Amygdala (tissue), 56 donors: ENCODE measurements at regions not wholly inside any gene's neighbourhood (a gene's known extent, or its start where the extent isn't known, plus 50 kb on each side); places are given as distances from the start of the nearest gene placed in this dataset.

Experiments
- DNase-seq, 56 donors: peaks; one replicate each; lab custom pipeline; 2025; lab: John Stamatoyannopoulos, UW

DNA sequence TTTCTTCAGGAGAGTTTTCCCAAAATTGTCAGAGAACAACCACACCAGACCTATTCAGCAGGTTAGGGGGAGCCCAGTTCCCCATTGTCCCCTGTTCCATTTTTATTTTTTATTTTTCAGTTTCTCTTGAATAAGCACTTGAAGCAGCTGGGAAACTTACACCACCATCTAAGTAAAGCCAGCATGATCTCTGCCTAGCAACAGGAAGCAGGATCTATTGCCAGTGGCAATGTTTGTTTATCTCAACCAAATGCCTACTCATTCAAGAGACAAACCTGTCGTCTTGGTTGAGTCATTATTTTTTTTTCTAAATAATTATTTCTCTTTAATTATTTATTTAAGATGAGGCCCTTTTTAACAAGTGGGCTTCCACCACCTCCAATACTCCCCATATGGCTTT is 379.3 kb downstream of the PLK2 start:
- DNase-seq, result no peak

DNA sequence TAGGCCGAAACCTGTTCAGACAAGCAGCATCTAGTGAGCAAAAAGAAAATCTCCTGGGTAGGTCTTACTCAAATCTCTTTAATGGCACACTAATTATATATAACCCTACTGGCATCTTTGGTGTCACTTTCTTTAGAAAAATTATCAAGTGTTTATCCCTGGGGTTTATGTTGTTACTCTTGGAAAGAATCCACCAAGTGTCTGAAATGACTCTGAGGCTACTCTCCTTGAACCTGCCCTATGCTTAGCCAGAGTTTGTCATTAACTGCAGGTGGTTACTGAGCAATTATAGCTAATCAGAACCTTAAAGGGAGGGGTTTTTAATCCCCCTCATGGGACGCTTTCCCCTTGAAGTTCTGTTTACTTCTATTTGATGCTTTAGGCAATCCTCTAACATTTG is 381.9 kb downstream of the PLK2 start:
- no peak for DNase-seq

DNA sequence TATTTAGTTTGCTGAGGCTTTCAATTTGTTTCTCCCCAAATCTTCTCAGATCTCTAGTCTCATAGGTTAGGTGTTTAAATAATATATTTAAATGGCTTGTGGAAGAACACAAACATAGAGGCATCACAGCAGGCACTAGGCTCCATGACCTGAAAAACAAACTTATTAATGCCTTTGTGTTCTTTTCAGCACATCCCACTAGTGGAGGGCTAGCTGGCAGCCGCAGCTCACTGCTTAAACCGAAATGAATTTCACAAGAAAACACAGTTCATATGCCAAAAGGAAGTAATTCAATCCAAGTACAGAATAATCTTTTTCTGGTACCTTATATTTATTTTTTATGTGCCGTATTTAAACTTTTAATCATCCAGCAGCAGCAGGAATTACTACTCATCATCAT is 382.5 kb downstream of the PLK2 start:
- no peak for DNase-seq

DNA sequence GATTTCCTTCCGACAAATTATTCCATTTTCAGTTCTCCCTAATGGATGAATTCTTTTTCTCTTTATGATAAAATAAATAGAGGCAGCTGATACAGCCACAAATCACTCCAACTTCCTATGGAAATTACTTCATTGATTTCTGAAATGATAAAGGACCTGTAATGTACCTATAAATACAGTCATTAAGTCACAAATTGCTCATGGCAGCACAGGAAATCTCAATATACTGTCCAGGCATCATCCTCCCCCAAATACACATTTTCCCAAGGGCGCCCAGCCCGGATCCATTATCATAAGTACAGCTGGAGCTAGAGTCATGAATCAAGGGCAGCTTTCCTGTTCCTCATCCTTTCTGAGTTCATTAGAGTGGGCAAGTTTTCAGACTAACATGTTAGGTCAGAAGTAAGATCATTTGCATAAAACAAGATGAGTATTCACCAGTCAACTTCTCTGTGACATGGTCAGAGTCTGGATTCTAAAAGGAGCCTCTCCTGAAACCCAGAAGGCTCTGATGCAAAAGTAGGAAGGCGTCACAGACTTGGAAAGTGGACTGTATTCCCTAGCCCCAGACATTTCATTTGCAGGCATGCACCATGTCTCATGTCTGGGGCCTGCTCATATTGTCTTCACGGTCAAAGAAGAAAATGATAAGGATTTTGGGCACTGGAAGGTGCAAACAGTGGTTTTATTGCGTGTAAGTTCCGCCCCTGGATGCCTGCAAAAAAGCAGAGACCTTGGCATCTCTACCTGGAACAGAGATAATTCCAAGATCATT is 383.2 kb downstream of the PLK2 start:
- DNase-seq, result no peak

DNA sequence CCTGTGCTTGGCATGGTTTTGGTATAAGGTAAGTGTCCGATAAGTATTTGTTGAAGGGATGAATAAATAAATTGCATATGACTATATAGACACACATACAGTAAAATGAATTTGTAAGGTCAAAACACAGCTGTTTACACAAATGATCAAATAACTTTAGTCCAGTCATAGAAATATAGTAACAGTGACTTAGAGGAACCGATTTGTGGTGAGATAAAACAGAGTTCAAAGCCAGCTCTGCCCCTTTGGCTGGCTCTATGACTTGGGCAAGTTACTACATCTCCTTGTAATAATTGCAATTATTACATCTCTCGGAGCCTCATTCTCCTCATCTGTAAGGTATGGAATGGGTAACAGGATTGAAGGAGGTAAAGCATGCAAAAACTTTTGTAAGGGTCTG is 384.0 kb downstream of the PLK2 start:
- DNase-seq, result no peak

DNA sequence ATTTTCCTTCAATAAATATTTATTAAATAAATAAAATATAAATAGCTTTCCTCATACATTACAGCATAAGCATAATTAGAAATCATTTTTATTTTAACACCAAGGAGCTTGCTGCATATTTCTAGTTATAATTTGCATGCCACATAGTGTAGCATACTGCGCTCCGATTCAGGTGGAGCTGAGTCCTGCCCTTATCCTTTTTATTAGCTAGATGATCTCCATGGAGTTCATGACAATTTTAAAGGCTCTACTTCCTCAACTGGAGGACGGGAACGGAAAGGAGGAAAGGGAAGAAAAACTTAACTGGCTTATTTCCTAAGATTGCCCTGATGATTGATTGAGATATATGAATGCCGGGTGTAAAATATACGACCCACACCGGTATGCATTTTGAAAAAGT is 385.2 kb downstream of the PLK2 start:
- DNase-seq, result no peak

DNA sequence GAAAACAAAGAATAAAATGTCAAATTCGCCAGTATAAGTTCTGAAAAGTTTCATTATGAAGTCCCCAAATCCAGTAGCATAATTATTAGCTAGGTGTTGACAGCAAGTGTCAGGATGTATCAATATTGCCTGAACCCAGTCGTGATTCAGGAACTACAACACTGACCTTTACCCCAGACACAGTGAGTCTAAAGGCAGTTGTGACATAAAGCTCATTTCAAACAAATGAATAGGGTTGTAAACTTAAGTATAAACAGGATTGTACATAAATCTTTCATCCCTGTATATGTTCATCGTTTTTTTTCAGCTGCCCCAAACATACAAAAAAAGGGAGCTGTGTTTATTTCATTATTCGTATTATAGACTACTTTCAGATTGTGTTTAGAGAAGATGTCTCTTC is 385.7 kb downstream of the PLK2 start:
- no peak for DNase-seq

DNA sequence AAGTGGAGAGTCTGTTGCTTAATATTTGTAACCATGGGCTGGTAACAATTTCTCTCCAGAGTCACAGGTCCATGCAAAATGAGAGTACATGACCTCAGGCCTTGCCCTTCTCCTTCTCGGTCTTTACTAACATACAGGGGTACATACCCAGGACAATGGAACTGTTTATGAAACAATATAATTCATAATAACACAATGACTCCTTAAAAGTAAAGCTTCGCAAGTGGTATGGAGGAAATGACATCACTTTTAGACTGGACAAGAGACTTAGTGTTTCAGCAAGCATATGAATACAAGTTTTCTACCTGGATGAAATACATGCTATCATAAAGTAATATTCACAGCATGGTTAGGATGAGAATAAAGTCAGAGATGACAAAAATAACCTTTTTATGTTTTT is 386.6 kb downstream of the PLK2 start:
- no peak for DNase-seq

DNA sequence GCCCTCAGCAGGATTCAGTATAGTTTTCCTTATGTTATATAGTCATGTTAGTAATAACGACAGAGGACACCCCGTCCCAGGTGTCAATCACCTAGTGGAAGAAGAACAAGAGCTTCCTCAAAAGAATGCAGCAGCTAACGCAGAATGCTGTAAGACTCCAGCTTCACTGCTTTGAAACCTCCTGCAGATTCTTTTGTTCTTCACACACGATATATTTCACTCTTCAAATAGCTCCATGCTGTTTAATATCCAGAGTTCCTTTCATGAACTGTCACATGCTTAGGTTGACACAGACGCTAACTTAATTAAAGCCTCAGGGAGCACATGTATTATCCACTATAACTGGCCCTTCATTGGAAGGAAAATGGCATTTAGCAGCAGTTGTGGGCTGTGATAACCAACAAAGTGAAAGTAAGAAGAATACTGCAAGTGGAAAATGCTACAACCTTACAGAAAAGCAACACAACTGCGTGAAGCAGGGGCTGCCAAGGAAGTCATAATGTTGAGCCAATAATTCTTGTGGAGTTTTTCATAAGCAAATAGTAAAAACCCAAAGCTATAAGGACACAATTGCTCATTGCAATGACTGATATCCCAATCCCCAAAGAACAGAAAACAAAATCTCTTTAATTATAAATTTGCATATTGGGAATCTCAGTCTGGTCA is 387.5 kb downstream of the PLK2 start:
- no peak for DNase-seq

DNA sequence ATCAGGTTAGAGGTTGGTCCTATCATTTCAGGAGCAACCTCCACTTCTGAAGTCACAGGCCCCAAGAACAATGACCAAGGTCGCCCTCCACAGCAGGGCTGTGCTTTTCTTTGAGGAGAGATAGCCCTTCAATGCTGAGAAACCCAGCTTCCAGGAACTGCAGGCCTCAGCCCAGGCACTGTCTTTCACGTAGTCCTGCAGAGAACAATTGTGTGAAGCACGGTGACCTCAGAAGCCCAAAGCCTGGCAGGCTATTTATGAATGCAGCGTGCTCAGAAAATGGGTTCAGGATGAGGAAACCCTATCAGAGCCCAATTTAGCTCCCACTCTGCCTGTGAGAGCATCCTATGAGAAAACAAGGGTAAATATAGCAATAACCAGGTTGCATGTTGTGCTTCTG is 388.3 kb downstream of the PLK2 start:
- peak in 6 of 56 donors; percentile 1 to 11 (median 6) for DNase-seq

DNA sequence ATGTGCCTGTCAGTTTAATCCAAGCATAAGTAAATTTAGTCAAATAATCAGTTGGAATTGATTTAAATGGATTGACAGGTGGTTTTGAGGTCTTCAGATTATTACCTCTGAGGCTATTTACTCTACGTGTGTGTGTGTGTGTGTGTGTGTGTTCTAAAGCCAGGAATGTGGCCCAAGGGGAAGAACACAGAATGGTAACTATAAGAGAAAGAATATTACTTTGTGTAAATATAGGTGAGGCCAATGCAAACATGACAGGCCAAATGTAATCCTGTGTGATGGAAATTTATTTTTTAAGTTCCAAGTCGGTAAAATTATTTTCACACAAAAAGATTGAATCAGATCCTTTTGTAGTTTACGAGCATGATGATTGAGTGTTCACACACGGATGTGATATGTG is 390.0 kb downstream of the PLK2 start:
- no peak for DNase-seq

DNA sequence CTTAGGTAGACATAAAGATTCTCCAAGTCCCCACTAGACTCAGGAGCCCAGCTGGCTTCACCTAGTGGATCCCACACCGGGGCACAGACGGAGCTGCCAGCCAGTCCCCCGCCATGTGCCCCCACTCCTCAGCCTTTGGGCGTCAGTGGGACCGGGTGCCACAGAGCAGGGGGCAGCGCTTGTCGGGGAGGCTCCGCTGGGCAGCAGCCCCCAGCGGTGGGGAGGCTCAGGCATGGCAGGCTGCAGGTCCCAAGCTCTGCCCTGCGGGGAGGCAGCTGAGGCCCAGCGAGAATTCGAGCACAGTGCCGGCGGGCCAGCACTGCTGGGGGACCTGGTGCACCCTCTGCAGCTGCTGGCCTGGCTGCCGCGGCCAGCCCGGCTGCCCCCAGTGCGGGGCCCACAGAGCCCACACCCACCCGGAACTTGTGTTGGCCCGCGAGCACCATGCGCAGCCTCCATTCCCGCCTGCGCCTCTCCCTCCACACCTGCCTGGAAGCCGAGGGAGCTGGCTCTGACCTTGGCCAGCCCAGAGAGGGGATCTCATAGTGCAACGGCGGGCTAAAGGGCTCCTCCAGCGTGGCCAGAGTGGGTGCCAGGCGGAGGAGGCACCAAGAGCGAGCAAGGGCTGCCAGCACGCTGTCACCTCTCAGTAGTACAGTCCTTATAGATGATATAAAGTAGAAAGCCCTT is 390.7 kb downstream of the PLK2 start:
- DNase-seq, result no peak

DNA sequence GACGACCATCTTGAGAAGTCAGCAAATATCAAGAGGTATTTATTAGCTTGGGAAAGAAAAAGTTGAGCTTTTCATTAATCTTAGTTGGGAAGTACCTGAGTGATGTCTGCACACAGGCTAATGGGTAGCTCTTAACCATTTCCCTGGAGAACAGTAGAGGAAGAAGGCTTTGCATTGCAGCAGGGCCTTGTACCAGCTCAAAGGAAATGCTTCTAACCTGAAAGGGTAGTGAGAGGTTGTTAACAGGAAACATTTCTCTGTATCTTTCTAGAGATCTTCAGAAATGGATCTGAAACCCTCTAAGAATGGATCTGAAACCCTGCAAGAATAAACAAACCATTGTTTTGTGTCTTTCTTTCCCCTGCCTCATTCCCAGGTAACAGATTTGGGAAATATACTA is 393.3 kb downstream of the PLK2 start:
- DNase-seq, result no peak

DNA sequence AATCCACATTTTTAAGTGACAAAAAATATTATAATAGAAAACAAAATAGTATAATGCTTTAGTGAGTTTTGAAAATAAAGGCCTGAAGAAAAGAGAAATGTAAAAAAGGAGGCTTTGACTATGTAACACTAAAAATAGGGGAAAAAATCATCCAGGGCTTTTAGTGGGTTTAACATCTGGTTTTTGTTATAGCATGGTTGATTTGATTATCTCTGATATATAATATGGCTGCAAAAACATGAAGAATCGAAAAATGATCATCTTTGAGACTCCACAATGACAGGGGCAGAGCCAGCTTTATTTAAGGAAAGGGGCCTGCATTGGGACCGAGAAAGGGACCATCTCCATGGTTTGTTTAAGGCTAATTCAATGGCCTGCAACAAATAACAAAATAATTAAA is 393.8 kb downstream of the PLK2 start:
- DNase-seq, result no peak

DNA sequence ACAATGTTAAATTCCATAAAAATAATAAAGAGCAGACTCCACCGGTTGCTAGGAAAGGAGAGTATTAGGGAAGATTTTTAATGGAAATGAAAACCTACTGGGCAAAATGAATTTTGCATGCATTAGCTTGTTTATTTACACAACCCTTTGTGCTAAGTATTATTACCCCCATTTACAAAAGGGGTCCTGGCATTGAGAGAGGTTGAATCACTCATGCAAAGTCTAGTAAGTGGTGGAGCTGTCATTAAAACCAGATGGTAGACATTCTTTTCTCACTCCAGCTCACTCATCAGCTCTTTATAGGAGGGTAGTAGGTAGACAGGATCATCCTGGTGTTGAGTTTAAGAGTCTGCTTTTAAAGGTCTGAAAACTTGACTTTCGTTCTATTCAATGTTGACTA is 395.1 kb downstream of the PLK2 start:
- DNase-seq, result no peak

DNA sequence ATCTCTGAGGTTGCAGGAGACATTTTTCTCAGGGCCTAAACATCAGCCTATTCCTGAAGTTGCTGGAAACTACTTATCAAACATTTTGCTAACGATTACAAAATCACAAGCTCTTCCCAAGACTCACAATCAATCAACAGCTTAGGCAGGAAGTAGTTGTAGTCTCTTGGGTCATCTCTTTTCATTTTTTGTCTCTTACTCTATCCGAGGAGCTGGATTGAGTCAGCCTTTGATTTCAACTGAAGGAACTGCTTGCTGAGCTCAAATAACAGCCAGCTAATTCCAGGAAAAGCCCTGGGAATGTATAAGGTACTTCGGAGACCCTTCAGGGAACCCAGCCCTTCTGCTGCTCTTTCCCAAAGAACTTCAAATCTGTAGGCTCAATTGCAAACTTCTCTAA is 398.9 kb downstream of the PLK2 start:
- no peak for DNase-seq

DNA sequence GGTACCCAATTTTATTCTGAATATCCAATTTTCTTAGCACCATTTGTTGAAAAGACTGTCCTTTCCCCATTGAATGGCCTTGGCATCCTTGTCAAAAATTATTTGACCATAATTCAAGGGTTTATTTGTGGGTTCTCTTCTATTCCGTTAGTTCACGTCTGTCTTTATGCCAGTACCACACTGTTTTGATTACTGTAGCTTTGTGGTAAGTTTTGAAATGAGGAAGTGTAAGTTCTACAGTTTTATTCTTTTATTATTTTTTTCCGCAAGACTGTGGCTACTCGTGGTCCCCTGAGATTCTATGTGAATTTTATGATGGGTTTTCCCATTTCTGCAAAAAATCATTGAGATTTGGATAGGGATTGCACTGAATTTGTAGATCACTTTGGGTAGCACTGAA is 402.6 kb downstream of the PLK2 start:
- no peak for DNase-seq

DNA sequence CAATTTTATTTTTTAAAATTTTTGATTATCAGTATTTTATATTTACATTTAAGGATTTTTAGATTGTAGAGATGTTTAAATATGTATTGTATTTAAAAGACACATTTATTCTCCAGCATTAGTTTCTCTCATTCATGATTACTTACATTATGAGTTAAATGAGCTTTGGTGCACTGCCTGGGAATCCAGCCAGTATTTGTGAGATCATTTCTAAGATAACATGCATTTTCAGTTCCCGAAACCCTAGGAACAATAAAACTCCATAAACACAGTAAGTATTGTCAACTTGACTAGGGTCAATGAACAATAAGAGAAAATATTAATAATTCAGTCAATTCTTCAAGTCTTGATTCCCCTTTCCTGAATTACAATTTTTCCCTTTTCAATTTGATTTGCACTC is 403.3 kb downstream of the PLK2 start:
- no peak for DNase-seq

DNA sequence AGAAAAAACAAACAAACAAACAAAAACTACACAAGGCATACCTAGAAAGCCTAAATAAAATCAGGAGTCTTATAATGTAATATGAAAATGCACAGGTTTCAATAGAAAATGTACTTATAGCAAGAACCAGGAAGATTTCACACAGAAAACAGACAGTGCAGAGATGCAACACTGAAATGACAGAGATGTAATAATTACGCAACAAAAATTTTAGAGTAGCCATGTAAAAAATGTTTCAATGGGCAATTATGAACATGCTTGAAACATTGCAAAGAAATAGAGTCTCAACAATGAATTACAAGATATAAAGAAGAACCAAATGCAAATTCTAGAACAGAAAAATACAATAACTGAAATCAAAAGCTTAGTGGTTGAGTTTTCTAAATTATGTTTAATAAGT is 405.9 kb downstream of the PLK2 start:
- no peak for DNase-seq

DNA sequence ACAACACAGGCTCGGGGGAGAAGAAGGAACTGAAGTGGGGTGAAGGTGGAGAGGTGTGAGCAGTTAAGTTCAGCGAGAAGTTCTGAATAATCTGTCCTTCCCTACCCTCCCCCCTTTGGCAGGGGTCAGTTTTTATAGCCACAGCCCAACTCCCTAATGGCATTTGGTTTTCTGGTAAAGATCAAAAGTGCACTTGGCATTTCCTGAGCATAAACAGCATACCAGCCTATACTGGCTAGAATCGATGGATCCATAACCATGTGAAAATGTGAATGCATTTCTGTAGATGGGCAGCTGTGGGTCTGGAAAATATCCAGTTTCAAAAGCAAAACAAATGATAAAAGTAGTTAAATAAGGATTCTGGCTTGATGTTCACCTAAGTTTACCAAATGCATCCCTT is 410.9 kb downstream of the PLK2 start:
- DNase-seq, result no peak

DNA sequence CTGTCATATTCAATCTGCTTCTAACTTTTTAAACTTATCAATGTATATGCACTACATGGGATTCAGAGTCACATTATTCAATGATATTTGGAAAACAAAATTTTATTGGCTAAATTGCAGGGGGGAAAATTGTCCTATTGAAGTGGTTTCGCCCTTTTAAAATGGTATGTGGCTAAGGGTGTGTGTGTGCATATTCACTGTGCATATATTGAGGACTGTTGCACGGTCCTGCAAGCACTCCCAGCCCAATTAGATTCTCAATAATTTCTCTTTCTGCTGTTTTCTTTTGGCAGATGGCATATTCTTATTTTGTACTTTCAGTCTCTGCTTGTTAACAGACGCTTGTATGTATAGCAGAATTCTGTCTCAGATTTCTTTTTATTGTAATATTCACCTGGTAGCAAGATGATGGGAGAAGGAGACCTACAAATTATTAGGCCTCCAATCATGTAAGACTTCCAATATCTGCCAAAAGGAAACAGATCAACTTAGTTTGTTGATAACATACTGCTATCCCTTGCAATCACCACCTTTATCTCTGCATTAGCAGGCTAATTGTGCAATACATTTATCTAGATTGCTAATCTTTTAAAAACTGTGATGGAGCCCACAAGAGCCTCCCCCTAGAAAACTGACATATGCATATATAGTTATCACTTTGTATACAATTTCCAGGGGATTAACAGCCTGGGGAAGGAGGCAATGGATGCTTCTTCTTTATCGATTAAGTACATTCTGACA is 411.5 kb downstream of the PLK2 start:
- no peak for DNase-seq
